ENCODE measurements at regions not wholly inside any gene's neighbourhood (a gene's known extent, or its start where the extent isn't known, plus 50 kb on each side); places are given as distances from the start of the nearest gene placed in this dataset.

DNA sequence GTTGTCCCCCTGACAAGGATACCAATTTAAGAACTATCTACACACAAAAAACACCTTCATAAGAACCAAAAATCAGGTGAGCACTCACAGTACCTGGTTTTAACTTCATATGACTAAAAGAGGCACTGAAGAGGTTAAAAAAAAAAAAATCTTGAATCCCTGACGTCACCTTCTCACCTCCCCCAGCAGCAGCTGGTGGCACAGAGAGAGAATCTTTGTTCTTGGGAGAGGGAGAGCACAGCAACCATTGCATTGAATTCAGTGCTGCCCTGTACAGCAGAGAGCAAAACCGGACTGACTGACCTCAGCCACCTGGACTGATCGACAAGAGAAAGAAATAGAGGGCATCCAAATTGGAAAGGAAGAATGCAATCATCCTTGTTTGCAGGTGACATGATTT lies 566.0 kb downstream of the TMX3 start:
- intact Hi-C loops (cut with micrococcal nuclease): no loop called here

DNA sequence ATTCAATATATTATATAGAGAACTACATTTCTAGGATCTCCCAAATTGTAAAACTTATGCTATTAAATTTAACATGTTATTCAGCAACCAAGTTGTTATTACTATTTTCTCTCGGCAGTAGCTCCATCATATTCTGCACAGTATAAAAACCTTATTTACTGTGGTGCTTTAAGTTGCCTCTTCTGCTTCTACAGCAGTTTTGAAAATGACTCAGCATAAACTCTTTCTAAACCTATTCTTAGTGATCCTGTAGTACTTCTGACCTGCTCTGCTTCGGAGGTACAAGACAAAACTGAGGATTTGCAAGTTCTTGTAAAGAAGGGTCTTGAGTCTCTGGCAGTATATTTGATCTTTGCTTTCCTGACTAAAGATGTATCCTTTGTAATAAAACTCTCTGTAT lies 567.2 kb downstream of the TMX3 start:
- intact Hi-C loops (cut with micrococcal nuclease): no loop called here

DNA sequence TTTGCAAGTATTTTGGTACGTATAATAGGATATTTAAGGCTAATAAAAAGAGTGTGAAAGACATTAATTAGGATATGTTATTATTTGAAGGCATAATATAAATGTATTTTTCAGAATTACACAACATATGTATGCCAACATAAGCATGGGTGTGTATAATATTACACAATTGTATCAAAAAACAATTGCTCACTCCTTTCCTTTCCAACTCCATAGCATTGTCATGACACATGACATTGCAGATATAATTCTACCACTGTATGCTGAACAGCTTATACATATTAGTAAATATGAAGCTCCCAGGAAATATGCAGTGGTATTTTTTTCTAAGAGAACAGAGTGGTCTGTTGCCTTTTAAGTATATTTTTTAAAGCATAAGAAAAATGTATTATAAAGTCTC lies 593.1 kb downstream of the TMX3 start:
- intact Hi-C loops (cut with micrococcal nuclease): no loop called here

DNA sequence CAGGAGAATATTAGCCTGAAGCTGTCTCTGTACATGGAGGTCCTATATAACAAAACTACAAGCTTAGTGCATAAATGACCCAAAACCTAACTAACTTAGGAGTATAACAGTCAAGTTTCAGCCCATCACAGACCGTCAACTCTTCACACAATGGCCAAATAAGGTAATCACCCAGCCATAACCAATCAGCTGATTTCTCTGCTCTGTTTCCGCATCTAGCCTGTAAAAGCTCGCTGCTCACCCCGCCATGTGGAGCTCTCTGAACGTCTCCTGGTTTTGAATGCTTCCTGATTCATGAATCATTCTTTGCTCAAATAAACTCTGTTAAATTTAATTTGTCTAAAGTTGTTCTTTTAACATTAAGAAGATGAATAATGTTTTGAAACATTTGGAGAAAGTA lies 593.6 kb downstream of the TMX3 start:
- intact Hi-C loops (cut with micrococcal nuclease): no loop called here

DNA sequence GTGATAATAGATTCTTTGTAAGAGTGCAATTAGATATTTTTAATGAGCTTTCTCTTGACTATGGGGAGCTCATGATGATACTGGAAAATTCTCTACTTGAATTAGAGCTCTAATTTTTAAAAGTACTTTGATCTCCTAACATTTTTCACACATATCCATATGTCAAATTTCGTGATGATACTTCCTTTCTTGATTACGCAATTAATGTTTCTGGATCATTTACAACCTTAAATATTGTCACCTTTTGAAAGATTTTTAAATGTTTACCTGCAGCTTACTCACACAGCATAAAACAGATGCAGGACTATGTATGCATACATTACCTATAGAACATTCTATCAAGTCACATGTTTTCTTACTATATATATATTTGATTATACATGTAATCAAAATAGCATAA lies 598.5 kb upstream of the DSEL start:
- intact Hi-C loops (cut with micrococcal nuclease): no loop called here

DNA sequence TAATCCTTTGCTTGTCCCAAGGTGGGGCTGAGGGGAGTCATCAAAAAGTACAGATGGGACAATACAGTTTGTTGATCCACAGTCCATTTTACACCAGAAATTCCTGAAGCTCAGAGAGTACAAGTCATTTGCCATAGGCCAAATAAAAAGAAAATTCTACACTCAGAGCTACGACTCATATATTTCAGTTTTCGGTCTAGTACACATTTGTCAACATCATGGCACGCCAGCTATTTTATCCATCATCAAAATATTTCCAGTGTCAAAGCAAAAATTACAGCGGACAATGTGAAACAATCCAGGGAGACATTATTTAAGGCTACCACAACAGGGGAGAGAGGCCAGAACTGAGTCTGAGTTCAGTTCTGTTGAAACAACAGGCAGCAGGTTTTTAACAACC lies 587.5 kb upstream of the DSEL start:
- intact Hi-C loops (cut with micrococcal nuclease): no loop called here

DNA sequence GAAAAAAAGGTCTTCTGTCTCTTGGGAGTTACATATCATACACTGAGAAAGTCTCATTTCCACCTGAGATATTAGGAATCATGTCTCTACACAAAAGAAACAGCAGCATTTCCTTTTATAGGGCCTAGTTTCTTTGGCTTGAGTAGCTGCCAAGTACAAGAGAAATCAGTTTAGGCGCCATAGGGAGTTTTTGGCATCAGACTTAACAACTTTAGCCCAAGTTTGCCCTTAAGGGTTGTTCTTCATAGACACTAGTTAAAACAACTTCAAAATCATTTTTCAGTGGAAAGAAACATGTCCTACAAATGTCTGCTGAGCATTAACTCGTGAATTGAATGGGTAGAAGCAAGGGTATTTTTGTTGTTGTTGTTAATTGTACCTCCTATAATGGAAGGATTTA lies 587.0 kb upstream of the DSEL start:
- intact Hi-C loops (cut with micrococcal nuclease): no loop called here

DNA sequence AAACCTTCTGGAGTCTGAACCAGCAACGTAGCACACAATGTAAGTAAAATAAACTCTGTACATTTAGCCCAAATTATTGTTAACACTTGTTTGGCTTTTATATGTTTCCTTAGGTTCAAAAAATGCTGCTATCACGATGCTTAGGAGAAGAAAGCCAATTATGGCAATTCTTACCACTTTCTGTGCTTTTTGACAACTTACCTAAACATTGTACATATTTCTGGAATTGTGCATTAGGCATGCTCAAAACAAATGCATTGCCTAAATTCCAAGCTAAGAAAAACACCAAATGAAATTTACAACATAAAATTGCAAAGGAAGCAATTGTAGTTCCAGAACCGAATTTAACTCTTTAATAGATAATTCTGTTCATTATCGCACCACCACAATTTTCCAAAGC lies 585.6 kb upstream of the DSEL start:
- intact Hi-C loops (cut with micrococcal nuclease): no loop called here

DNA sequence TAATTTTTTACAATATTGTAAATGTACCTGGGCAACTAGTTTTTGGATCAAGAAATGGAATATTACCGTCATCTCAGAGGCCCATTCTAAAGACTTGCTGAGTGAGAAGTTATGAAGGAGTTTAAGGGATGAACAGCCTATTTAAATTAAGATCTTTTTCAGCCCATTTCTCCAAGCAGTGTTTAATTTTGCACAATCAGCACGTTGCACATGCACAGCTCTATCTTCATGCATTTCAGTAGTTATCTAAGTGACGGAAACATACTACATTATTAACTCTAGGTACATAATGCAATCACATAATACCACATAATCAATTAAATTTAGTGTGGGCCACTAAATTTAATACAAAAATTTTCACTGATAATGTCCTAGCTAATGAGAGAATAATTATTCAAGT lies 582.1 kb upstream of the DSEL start:
- intact Hi-C loops (cut with micrococcal nuclease): no loop called here

DNA sequence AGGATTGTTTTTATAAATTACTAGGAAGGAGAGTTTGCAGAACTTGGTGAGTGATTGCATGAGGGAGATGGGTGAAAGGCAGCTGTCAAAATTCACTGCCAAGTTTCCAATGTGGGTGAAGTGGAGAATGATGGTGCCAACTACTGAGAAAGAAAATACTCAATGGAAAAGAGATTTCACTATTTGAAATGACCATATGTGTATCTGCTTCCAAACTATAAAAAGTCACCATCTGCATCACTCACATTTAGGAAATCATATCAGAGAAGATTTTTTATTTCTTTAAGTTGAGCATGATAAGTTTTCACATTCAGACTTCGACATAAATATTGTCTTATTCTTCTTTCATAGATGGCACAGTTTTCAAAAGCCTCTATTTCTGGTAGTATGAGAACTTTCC lies 570.0 kb upstream of the DSEL start:
- intact Hi-C loops (cut with micrococcal nuclease): no loop called here

DNA sequence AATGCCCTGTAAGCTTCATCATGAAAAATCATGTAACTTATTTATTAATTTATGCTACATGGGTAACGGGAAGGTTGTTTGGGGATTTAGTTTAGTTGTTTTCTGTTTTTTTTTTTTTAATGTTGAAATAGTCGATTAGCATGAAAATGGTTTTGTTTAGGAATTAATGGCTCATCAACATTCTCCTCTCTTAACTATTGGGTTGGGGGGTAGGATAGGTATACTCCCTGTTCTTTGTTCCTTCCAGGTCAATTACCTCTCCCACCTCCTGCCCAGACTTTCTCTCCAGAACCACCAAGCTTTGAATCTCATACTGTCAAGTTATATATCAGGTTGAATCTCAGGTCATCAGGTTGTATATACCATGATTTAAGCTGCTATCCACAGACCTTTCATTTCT lies 568.7 kb upstream of the DSEL start:
- intact Hi-C loops (cut with micrococcal nuclease): no loop called here

DNA sequence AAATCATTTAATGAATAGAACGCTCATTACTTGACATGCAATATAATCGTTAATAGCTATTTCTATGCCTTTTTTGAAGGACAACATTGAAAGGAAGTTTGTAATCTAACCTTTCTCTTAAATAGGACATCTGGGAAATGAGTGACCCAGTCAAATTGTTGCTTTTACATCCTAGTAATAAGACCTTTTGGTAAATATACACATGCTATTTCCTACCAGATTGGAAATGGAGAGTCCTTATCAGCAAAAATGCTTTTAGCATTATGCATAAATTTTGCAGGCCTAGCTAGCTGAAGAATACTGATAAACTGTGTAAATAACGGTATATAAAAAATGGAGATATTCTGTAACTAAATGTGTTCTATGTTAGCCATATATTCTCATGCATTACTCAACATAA lies 567.3 kb upstream of the DSEL start:
- intact Hi-C loops (cut with micrococcal nuclease): no loop called here

DNA sequence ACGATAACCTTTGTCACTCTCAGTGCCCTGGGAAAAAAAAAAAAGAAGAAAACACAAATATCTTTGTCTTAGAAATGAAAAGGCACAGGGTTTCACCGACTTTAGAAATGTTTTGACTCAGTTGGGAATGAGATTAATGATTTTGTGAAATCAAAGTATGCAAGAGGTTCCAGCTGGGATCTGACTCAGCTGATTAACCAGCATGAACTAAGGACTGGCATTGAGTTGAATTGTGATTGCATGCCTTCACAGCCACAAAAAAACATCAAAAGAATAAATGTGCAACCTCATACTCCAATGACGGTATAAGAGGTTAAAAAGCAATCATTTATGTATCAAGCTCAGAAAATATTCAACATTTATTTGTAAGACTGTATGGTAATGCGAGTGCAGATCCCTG lies 566.6 kb upstream of the DSEL start:
- intact Hi-C loops (cut with micrococcal nuclease): no loop called here

DNA sequence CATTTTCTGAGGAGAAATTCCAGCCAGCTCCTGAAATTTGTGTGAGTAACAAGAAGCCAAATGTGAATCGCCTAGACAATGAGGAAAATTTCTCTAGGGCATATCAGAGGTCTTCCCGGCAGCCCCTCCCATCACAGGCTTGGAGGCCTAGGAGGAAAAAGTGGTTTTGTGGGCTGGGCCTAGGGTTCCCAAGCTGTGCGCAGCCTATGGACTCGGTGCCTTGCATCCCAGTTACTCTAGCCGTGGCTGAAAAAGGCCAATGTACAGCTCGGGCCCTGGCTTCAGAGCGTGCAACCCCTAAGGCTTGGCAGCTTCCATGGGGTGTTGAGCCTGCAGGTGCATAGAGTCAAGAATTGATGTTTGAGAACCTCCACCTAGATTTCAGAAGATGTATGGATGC lies 556.2 kb upstream of the DSEL start:
- intact Hi-C loops (cut with micrococcal nuclease): no loop called here

DNA sequence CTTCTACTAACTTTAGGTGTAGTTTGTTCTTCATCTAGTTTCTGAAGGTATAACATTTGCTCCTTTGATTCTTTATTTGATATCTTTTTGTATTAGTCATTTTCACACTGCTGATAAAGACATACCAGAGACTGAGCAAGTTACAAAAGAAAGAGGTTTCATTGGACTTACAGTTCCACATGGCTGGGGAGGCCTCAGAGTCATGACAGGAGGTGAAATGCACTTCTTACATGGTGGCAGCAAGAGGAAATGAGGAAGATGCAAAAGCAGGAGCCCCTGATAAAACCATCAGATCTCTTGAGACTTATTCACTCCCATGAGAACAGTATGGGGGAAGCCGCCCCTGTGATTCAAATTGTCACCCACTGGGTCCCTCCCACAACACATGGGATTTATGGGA lies 544.4 kb upstream of the DSEL start:
- intact Hi-C loops (cut with micrococcal nuclease): no loop called here

DNA sequence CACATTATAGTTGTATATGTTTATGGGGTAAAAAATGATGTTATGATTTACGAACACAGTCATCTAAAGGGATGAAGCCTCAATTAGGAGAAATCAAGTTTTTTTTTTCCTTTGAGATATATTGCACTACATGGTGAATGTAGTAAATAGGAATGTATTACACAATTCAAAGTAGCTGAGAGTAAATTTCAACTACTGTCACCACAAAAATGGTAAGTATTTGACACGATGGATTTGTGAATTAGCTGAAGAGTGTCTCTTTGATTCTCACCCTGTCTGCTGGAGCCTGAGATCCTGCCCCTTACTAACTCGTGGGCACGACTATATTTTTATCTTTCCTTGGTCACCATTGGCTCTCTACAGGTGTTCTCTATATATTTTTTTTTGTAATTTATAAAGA lies 540.4 kb upstream of the DSEL start:
- intact Hi-C loops (cut with micrococcal nuclease): no loop called here

DNA sequence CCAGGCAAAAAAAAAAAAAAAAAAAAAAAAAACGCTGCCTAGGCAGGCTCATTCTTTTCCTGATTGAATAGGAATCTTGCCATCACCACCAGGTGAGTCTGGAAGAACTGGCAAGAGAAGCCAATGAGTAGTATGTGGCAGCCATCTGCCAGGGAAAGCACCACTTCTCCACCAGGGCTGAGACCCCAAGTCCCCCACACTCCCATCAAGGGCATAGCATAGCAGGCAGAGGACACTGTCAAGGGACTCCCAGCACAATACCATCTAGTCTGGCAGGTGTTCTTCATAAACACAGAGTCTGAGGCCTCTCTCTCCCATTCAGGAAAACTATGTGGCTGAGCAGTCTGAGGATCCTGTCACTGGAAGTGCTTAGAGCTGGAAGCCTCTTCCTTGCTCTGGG lies 538.1 kb upstream of the DSEL start:
- intact Hi-C loops (cut with micrococcal nuclease): no loop called here

DNA sequence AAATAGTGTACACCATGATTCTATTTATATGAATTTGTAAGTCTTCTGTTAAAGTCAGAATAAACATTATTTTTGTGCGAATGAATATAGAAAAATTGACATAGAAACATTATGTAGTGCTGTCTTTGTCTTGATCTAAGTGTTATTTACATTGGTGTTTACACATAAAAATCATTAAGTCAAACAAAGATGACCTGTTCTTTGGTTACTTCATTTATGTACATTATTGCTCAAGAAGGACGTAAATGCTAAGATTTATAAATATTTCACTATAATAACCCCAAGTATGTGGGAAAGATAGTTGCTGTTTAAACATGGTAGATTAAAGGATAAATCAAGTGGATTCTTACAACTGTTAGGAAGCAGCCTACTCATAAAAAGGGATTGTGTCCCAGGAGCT lies 536.8 kb upstream of the DSEL start:
- intact Hi-C loops (cut with micrococcal nuclease): no loop called here

DNA sequence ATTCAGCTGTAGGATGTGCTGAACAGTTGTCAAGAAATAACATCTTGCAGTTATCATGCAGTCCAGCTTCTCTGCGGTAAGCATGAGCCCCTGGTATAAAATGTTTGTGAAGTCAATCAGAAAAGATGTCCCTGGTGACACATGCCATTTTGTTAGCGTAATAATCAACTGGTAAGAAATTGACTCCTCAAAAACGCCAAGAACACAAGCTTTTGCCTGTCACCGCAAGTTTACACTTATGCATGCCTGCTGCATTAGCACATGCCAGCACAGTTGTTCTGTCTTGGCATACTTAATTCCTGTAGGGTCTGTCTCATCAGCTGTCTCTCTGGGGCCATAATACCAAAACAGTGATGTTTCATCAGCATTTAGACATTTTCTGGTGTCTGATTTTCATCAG lies 524.8 kb upstream of the DSEL start:
- intact Hi-C loops (cut with micrococcal nuclease): no loop called here

DNA sequence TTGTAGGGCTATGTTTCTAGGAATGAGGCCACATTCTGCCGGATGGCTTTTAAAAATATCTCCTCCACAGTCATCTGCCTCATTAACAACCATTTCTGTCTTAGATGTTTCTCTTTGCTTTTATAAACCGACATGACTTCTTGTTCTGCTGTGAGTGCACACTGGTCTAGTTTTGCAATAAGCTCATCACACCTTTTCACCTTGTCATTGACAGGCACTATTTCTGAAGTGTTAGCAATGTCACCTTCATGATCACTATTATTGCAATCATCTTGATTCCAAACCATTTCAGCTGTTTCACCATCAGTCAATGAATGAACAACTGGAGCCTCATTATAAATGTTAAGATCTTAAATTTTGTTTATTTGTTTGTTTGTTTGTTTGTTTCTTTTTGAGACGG lies 523.7 kb upstream of the DSEL start:
- intact Hi-C loops (cut with micrococcal nuclease): no loop called here

DNA sequence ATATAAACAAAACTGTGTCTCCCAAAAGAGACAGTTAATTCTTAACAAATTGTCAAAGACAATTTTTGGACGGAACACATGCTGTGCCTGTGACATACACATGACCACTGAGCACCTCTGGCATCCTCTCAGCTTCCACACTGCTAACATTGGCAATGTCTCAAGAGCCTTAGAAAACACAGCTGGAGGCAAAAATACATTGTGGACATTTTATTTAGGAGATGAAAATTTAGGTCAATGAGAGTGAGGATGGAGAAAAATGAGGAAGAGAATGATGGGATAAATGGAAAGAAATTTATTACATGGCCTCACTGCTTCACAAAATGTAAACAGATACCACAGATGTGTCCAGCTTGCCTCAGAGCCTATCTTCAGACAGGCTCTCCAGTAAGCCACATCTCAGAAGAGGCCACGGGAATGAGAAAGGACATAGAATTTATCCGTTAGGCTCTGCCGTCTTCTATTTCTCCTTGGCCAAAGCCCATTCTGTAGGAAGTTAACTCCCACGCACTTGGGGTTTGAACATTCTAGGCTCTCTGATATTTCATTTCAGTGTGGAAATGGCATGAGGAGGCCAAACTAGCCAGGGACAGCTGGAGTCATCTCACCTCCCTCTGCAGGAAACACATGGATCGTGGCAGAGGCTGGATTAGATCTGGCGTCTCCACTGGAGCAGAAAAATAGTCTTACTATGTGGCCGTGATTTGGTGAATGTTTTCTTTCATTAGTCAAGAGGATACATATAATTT lies 519.4 kb upstream of the DSEL start:
- intact Hi-C loops (cut with micrococcal nuclease): no loop called here

DNA sequence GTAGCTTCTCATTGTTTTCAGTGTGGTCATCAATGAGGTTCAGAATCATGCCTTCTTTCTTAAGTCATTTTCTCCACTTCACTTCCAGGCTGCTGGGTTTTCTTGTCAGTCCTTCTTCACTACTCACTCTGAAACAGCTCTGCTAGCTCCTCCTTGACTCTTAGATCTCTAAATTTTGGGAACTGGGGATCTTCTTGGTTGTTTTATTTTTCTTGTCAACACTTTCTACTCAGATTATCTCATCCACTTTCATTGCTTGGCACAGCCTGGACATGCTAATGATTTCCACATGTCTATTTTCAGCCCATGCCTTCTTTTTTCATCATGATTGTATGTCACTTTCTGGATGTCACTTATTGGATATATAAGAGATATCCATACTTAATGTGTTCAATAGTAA lies 517.8 kb upstream of the DSEL start:
- intact Hi-C loops (cut with micrococcal nuclease): no loop called here

DNA sequence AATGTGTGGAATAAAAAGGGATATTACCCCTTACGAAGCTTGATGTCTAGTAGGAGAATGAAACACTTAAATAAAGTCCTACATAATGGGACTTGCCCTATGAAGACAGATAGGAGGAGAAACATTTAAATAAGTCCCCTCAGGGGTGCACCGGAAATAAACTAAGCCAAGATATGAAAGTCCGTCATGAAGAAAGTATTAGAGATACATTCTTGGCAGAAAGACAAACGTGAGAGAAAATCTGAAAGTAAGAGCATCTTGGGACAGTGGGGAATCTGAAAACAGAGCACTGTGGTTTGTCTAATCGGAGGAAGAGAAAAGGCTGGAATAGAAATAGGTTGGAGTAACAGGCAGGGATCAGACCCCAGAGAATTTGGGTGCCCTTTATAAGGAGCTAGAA lies 516.9 kb upstream of the DSEL start:
- intact Hi-C loops (cut with micrococcal nuclease): no loop called here

DNA sequence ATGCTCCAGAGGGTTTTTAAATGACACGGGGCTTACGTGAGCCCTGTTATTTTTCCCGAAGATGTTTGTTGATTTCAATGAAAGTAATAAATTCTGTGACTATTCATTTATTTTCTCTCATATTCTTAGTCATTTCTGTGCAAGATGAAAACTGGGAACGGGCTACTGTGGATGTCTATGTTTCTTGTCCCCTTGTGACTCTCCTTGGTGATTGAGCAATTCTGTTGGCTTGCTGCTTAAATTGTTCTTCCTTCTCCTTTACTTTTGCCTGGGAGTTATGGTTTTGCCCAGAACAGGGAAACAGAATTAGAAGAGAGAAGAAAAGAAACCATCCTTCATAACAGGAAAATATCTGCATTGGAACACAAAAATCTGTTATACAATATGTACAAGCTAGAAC lies 508.2 kb upstream of the DSEL start:
- intact Hi-C loops (cut with micrococcal nuclease): no loop called here

Measured in T-helper 1 cell treated with Interleukin-12 subunit alpha and Interleukin-12 subunit beta and Interleukin-4 antibody, amounts not matched to agents 30 ng/mL and 1 ng/mL, for 36 hours (primary cell).